Ectodermal cell (in vitro differentiated cells): ENCODE measurements at regions not wholly inside any gene's neighbourhood (a gene's known extent, or its start where the extent isn't known, plus 50 kb on each side); places are given as distances from the start of the nearest gene placed in this dataset.

Experiments
- H3K27ac ChIP-seq: 2 replicates; pipeline ENCODE4 v1.7.0; 2013; ENCODE audit warnings: mild to moderate bottlenecking, low read depth, low read length; ENCODE audit not compliant: insufficient read depth, poor library complexity, severe bottlenecking
- H3K27me3 ChIP-seq: 2 replicates; pipeline ENCODE4 v1.7.0; 2013; ENCODE audit warnings: mild to moderate bottlenecking, low read length; ENCODE audit not compliant: insufficient read depth, control insufficient read depth, poor library complexity, severe bottlenecking
- H3K36me3 ChIP-seq: one replicate; pipeline ENCODE4 v1.7.0; 2013; ENCODE audit warnings: low read length; ENCODE audit not compliant: control insufficient read depth, insufficient read depth
- H3K4me1 ChIP-seq: one replicate; pipeline ENCODE4 v1.7.0; 2013; ENCODE audit warnings: low read length; ENCODE audit not compliant: control insufficient read depth, insufficient read depth
- H3K4me3 ChIP-seq: 2 replicates; pipeline ENCODE4 v1.7.0; 2013; ENCODE audit warnings: low read depth, low read length, control low read depth; ENCODE audit not compliant: insufficient read depth
- H3K9me3 ChIP-seq: 2 replicates; pipeline ENCODE4 v1.7.0; 2013; ENCODE audit warnings: mild to moderate bottlenecking, low read length, moderate library complexity; ENCODE audit not compliant: control insufficient read depth
- WGBS, 2 experiments: methylation state at CpG; one replicate each; pipeline ENCODE4 v1.1.7; 2013; ENCODE audit warnings: missing lambda C conversion rate in 2 of 2; 5-methylcytosine and 5-hydroxymethylcytosine counted together

- Histone ChIP-seq H3K27ac (no peak overlapping the region), H3K9me3 (no peaks in the 10 kb centered on the region), H3K4me1 (no peaks in the 10 kb centered on the region), H3K4me3 (no peak overlapping the region), H3K36me3 (no peaks in the 10 kb centered on the region), H3K27me3 (no peaks in the 10 kb centered on the region)
- 89 to 100% methylated on average over 1 of the region's 1 CpG for WGBS, 2 experiments
Observed at GRCh38 chr2:59680863-59681262, 872.6 kb downstream of the BCL11A start.

GRCh38 chr2:59677158-59677557 lies 876.3 kb downstream of the BCL11A start:
- WGBS, 2 experiments, result 85 to 100% methylated on average over 1 of the region's 2 CpGs
- H3K27ac ChIP-seq, result no peak overlapping the region
- H3K36me3 ChIP-seq, result no peaks in the 10 kb centered on the region
- H3K27me3 ChIP-seq, result no peaks in the 10 kb centered on the region
- no peaks in the 10 kb centered on the region for H3K4me1 ChIP-seq
- H3K9me3 ChIP-seq, result no peaks in the 10 kb centered on the region
- H3K4me3 ChIP-seq, result no peak overlapping the region

DNA sequence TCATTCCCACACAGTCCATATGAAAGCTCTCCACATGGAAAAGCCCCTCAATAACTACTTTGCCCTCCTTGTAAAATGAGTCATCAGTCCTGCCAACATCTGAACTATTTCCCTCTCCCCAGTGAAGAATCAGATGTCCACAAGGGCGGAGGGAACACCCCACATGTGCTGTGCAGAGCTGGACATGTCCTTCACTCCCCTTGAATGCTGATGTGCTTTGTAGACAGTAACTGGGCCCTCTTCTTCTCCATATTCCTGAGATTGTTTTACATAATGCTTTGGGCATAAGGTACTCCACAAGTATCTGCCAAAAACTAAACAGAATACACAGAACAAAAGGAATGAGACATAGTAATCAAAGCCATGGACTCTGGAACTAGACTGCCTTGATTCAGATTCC lies 879.4 kb downstream of the BCL11A start:
- H3K36me3 ChIP-seq, result no peaks in the 10 kb centered on the region
- H3K4me3 ChIP-seq, result no peak overlapping the region
- H3K27me3 ChIP-seq, result no peaks in the 10 kb centered on the region
- no peak overlapping the region for H3K27ac ChIP-seq
- 85 to 88% methylated on average over 1 of the region's 1 CpG for whole genome bisulfite sequencing, 2 experiments
- H3K9me3 ChIP-seq, result no peaks in the 10 kb centered on the region
- no peaks in the 10 kb centered on the region for H3K4me1 ChIP-seq

DNA sequence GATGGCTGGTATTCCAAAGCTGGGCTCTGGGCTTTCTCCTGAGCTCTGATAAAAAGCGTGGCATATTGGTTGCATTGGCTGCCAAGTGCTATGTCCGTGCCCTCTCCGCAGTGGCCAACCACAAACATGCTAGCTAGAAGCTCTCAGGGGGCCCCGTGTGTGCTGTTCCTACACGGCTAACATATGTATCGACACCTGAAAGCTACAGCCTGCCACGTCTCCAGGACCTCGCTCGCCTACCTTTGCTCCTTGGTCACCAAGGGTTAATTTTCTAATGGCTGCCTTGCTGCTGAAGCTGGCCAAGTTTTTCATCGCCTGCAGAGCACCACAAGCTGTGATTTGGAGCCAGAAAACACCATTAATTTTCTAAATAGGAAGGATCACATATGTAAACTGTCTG lies 888.4 kb downstream of the BCL11A start:
- no peak overlapping the region for H3K27ac ChIP-seq
- WGBS, 2 experiments, result 87 to 89% methylated on average over 10 of the region's 10 CpGs
- no peaks in the 10 kb centered on the region for H3K36me3 ChIP-seq
- peaks cover 18% of the 10 kb centered on the region for H3K4me1 ChIP-seq
- H3K9me3 ChIP-seq, result no peaks in the 10 kb centered on the region
- H3K27me3 ChIP-seq, result no peaks in the 10 kb centered on the region
- no peak overlapping the region for H3K4me3 ChIP-seq

DNA sequence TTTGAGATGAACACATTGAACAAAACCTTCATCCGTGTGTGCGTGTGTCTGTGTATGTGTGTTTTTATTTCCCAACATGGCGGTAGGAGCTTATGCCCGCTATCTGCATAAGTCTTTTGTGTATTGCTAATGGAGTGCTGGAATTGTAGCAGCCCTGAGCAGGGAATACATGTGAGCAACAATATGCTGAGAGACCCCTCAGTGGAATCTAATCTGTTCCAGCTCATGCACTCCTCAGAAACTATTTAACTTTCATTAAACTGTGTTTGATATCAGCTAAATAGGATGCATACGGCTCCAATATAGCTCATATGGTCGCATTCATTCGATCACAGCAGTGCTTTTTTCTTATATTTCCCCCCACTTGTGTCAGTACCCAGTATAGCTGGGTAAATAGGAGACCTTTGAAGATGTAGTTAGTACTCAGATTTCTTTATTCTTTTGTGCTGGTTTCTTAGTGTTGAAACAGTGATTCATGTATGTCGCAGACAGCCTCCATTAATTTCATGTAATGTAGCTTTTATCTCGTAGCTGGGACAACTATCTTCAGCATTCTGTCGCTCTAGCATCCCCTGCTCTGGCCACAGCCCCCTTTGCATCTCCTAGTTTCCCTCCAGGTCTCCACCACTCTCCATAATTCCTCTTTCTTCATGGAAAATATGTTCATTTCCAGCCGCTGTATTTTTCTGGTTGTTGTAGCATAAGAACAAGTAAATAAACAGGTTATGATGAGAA lies 891.2 kb downstream of the BCL11A start:
- no peak overlapping the region for H3K27ac ChIP-seq
- H3K36me3 ChIP-seq, result no peaks in the 10 kb centered on the region
- H3K27me3 ChIP-seq, result no peaks in the 10 kb centered on the region
- H3K4me1 ChIP-seq, result peaks cover 18% of the 10 kb centered on the region
- no peaks in the 10 kb centered on the region for H3K9me3 ChIP-seq
- no peak overlapping the region for H3K4me3 ChIP-seq
- WGBS, 2 experiments, result 89 to 92% methylated on average over 11 of the region's 11 CpGs

DNA sequence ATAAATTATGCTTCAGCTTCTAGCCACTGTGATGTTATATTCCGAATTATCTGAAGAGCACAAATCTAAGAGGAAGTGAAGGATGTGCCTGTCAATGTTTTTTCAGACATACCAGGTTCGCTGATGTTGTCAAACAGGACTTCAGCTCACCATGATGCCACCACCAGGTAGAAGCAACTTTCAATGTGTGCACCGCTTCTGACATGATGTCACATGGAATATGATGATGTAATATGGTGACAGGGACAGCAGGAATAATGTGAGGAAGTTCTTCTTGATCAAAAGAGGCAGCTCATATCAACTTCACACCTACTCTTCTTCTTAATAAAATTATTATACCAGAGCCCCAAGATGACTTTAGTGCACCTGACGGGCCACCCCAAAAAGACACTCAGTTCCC lies 893.2 kb downstream of the BCL11A start:
- H3K27ac ChIP-seq, result no peak overlapping the region
- WGBS, 2 experiments, result 81 to 99% methylated on average over 4 of the region's 4 CpGs
- H3K9me3 ChIP-seq, result no peaks in the 10 kb centered on the region
- no peaks in the 10 kb centered on the region for H3K27me3 ChIP-seq
- H3K36me3 ChIP-seq, result no peaks in the 10 kb centered on the region
- H3K4me1 ChIP-seq, result peaks cover 18% of the 10 kb centered on the region
- H3K4me3 ChIP-seq, result no peak overlapping the region

GRCh38 chr2:59658906-59659635 lies 894.4 kb downstream of the BCL11A start:
- Histone ChIP-seq H3K36me3 (no peaks in the 10 kb centered on the region), H3K9me3 (no peaks in the 10 kb centered on the region), H3K27ac (no peak overlapping the region), H3K27me3 (no peaks in the 10 kb centered on the region), H3K4me3 (no peak overlapping the region), H3K4me1 (peaks cover 14% of the 10 kb centered on the region)
- WGBS, 2 experiments, result 87 to 90% methylated on average over 5 to 6 of the region's 7 CpGs

DNA sequence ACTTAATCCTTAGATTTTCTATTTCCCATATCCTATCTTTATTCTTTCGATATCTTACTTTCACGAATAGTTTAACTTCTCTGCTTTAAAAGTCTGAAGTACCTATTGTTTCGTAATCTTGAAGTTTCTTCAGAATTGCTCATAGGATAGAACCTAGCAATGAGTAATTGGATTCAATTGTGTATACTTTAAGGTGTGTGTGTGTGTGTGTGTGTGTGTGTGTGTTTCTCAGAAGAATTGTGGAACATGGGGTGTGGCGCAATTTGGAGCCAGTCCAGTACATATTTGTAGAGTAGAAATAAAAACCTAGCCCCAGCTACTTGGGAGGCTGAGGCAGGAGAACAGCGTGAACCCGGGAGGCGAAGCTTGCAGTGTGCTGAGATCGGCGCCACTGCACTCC lies 897.6 kb downstream of the BCL11A start:
- Histone ChIP-seq H3K36me3 (no peaks in the 10 kb centered on the region), H3K27ac (no peak overlapping the region), H3K9me3 (no peaks in the 10 kb centered on the region), H3K4me1 (no peaks in the 10 kb centered on the region), H3K27me3 (no peaks in the 10 kb centered on the region), H3K4me3 (no peak overlapping the region)
- 92 to 95% methylated on average over 9 of the region's 9 CpGs for WGBS, 2 experiments

GRCh38 chr2:59654710-59655109 lies 898.7 kb downstream of the BCL11A start:
- 88 to 90% methylated on average over 4 of the region's 4 CpGs for WGBS, 2 experiments
- Histone ChIP-seq H3K27me3 (no peaks in the 10 kb centered on the region), H3K9me3 (no peaks in the 10 kb centered on the region), H3K36me3 (no peaks in the 10 kb centered on the region), H3K4me1 (no peaks in the 10 kb centered on the region), H3K4me3 (no peak overlapping the region), H3K27ac (no peak overlapping the region)

- Histone ChIP-seq H3K4me1 (no peaks in the 10 kb centered on the region), H3K9me3 (no peaks in the 10 kb centered on the region), H3K27ac (no peak overlapping the region), H3K36me3 (no peaks in the 10 kb centered on the region), H3K27me3 (no peaks in the 10 kb centered on the region), H3K4me3 (no peak overlapping the region)
- 70 to 85% methylated on average over 1 to 2 of the region's 2 CpGs for WGBS, 2 experiments
Observed at GRCh38 chr2:59653164-59653563, 900.3 kb downstream of the BCL11A start.
